GM12878 (cell line): ENCODE measurements at regions not wholly inside any gene's neighbourhood (a gene's known extent, or its start where the extent isn't known, plus 50 kb on each side); places are given as distances from the start of the nearest gene placed in this dataset.

Experiments used
- CHD1 ChIP-seq: IDR thresholded peaks from 2 replicates; pipeline ENCODE4 v1.6.1; 2012; ENCODE audit warnings: low read depth, low read length, improper control_type of control experiment
- CHD2 ChIP-seq: IDR thresholded peaks from 2 replicates; pipeline ENCODE4 v1.6.1; 2011; ENCODE audit warnings: low read depth, low read length, improper control_type of control experiment, borderline replicate concordance
- CREM ChIP-seq: IDR thresholded peaks from 2 replicates; pipeline ENCODE4 v1.6.1; 2014; ENCODE audit warnings: antibody characterized with exemption, low read depth
- EED ChIP-seq: sonication (generic); IDR thresholded peaks from 2 replicates; pipeline ENCODE4 v1.6.1; 2016; ENCODE audit warnings: antibody characterized with exemption, low read depth
- EP300 ChIP-seq, 2 experiments: fragments of 150-350 bp in 1 of 2; IDR thresholded peaks; 2 replicates each; pipeline ENCODE4 v1.6.1; 2011 to 2012; ENCODE audit warnings: low read depth in 2 of 2, low read length in 2 of 2, borderline replicate concordance in 1 of 2, improper control_type of control experiment in 1 of 2, inconsistent platforms in 1 of 2; ENCODE audit not compliant: control insufficient read depth in 1 of 2
- ETV6 ChIP-seq, 2 experiments: fragments of 450-650 bp in 1 of 2; IDR thresholded peaks in 1 of 2; conservative IDR thresholded peaks in 1 of 2; 2 replicates each; pipeline ENCODE4 v1.6.1; 2014; ENCODE audit warnings: antibody characterized with exemption in 1 of 2, borderline replicate concordance in 1 of 2, low read depth in 1 of 2, mild to moderate bottlenecking in 1 of 2, moderate library complexity in 1 of 2
- FOXK2 ChIP-seq: fragments of 450-650 bp; IDR thresholded peaks from 2 replicates; pipeline ENCODE4 v1.6.1; 2017; ENCODE audit warnings: mild to moderate bottlenecking, moderate library complexity
- IKZF1 ChIP-seq: fragments of 450-650 bp; conservative IDR thresholded peaks from 2 replicates; pipeline ENCODE4 v1.6.1; 2017; ENCODE audit warnings: antibody characterized with exemption, mild to moderate bottlenecking
- IKZF2 ChIP-seq, 2 experiments: fragments of 450-650 bp; IDR thresholded peaks; 2 replicates each; pipeline ENCODE4 v1.6.1; 2017; ENCODE audit warnings: mild to moderate bottlenecking in 2 of 2, moderate library complexity in 2 of 2
- LARP7 ChIP-seq: fragments of 450-650 bp; IDR thresholded peaks from 2 replicates; pipeline ENCODE4 v1.6.1; 2017; ENCODE audit warnings: mild to moderate bottlenecking
- MEF2B ChIP-seq: fragments of 450-650 bp; IDR thresholded peaks from 2 replicates; pipeline ENCODE4 v1.6.1; 2018; ENCODE audit warnings: mild to moderate bottlenecking, moderate library complexity; ENCODE audit not compliant: partially characterized antibody, poor library complexity, severe bottlenecking
- NFXL1 ChIP-seq: fragments of 450-650 bp; IDR thresholded peaks from 2 replicates; pipeline ENCODE4 v1.6.1; 2017; ENCODE audit warnings: antibody characterized with exemption, mild to moderate bottlenecking, borderline replicate concordance
- PAX5 ChIP-seq: IDR thresholded peaks from 2 replicates; pipeline ENCODE4 v1.6.1; 2011; ENCODE audit warnings: low read depth, low read length, borderline replicate concordance
- POLR2AphosphoS2 ChIP-seq: IDR thresholded peaks from 2 replicates; pipeline ENCODE4 v1.6.1; 2011; ENCODE audit warnings: low read depth, mild to moderate bottlenecking, low read length, improper control_type of control experiment, moderate library complexity
- RAD51 ChIP-seq: fragments of 450-650 bp; IDR thresholded peaks from 2 replicates; pipeline ENCODE4 v1.6.1; 2016; ENCODE audit warnings: moderate library complexity, mild to moderate bottlenecking, inconsistent platforms
- SIN3A ChIP-seq: IDR thresholded peaks from 2 replicates; pipeline ENCODE4 v1.6.1; 2012; ENCODE audit warnings: low read depth, low read length, improper control_type of control experiment
- SPI1 ChIP-seq: IDR thresholded peaks from 2 replicates; pipeline ENCODE4 v1.6.1; 2011; ENCODE audit warnings: low read depth, mild to moderate bottlenecking, low read length, moderate library complexity, borderline replicate concordance; ENCODE audit not compliant: insufficient read depth
- SREBF2 ChIP-seq: IDR thresholded peaks from 2 replicates; pipeline ENCODE4 v1.6.1; 2012; ENCODE audit warnings: mild to moderate bottlenecking, low read length
- TCF12 ChIP-seq: IDR thresholded peaks from 2 replicates; pipeline ENCODE4 v1.6.1; 2011; ENCODE audit warnings: low read depth, mild to moderate bottlenecking, low read length
- TCF3 ChIP-seq: IDR thresholded peaks from 2 replicates; pipeline ENCODE4 v1.6.1; 2012; ENCODE audit warnings: low read depth, mild to moderate bottlenecking, low read length, borderline replicate concordance; ENCODE audit not compliant: insufficient read depth
- ZBED1 ChIP-seq: IDR thresholded peaks from 2 replicates; pipeline ENCODE4 v1.6.1; 2016; ENCODE audit warnings: borderline replicate concordance
- ZNF274 ChIP-seq: IDR thresholded peaks from one replicate; pipeline ENCODE4 v1.8.0; 2011; ENCODE audit not compliant: insufficient read length, insufficient read depth
- ZNF622 ChIP-seq: fragments of 450-650 bp; IDR thresholded peaks from 2 replicates; pipeline ENCODE4 v1.6.1; 2017; ENCODE audit warnings: mild to moderate bottlenecking, inconsistent platforms
- TF ChIP-seq, protein P1 (sequence below): fragments of 150-350 bp; IDR thresholded peaks from 2 replicates; pipeline ENCODE4 v1.6.1; 2014; ENCODE audit warnings: mild to moderate bottlenecking, low read depth, low read length
- TF ChIP-seq, protein P2 (sequence below): fragments of 450-650 bp; IDR thresholded peaks from 2 replicates; pipeline ENCODE4 v1.6.1; 2017; ENCODE audit warnings: low read depth, mild to moderate bottlenecking, moderate library complexity
- TF ChIP-seq, protein P3 (sequence below): fragments of 450-650 bp; IDR thresholded peaks from 2 replicates; pipeline ENCODE4 v1.6.1; 2017; ENCODE audit warnings: mild to moderate bottlenecking, moderate library complexity

DNA sequence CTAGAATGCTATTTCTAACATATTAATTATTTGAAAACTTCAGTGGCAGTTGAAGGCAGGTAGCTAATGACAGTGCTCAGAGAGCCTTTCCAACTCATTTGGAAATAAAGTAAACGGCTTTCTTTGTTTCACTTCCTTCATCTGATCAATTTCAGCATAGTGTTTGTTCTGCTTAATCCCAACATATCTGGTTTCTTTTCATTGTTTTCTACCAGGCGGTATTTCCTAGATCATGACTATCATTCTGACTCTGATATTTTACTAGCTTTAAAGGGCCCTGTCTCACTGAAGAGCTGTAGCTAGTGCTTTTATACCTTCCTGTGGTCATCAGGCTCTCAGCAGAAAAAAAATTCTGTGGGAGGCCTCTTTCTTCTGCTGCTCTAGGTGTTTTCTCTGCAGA is 178.6 kb downstream of the RBM26 start (continued):
- TF ChIP-seq MEF2B (no peak), TCF12 (no peak), IKZF1 (peak; percentile 60), ZNF622 (no peak), ZBED1 (no peak), LARP7 (no peak), SREBF2 (no peak), ZNF274 (no peak), POLR2AphosphoS2 (no peak), CHD1 (no peak), IKZF2 (IDR thresholded peaks at IDR 0.05) (peak; percentile 56 to 69), CREM (peak; percentile 60), RAD51 (no peak), TCF3 (no peak), FOXK2 (no peak), NFXL1 (no peak), EP300 (IDR thresholded peaks at IDR 0.05; ENCODE audit: borderline replicate concordance in 1 of 2, control insufficient read depth in 1 of 2, low read depth in 2 of 2, low read length in 2 of 2) (peak; percentile 47 to 54; a peak in 1 of 4 replicates), CHD2 (no peak), SPI1 (peak; percentile 82), ETV6 (conservative IDR thresholded peaks at IDR 0.05 in 1 of 2, IDR thresholded peaks at IDR 0.05 in 1 of 2; ENCODE audit: borderline replicate concordance in 1 of 2, low read depth in 1 of 2) (peak in 1 of 2 experiments; percentile 63; a peak in 2 of 4 replicates), PAX5 (peak; percentile 11; the same call in 1 of the 2 replicates), SIN3A (no peak), EED (peak; percentile 25; the same call in 1 of the 2 replicates)
- TF ChIP-seq, protein P1, sequence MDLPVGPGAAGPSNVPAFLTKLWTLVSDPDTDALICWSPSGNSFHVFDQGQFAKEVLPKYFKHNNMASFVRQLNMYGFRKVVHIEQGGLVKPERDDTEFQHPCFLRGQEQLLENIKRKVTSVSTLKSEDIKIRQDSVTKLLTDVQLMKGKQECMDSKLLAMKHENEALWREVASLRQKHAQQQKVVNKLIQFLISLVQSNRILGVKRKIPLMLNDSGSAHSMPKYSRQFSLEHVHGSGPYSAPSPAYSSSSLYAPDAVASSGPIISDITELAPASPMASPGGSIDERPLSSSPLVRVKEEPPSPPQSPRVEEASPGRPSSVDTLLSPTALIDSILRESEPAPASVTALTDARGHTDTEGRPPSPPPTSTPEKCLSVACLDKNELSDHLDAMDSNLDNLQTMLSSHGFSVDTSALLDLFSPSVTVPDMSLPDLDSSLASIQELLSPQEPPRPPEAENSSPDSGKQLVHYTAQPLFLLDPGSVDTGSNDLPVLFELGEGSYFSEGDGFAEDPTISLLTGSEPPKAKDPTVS = no peak
- TF ChIP-seq, protein P2, sequence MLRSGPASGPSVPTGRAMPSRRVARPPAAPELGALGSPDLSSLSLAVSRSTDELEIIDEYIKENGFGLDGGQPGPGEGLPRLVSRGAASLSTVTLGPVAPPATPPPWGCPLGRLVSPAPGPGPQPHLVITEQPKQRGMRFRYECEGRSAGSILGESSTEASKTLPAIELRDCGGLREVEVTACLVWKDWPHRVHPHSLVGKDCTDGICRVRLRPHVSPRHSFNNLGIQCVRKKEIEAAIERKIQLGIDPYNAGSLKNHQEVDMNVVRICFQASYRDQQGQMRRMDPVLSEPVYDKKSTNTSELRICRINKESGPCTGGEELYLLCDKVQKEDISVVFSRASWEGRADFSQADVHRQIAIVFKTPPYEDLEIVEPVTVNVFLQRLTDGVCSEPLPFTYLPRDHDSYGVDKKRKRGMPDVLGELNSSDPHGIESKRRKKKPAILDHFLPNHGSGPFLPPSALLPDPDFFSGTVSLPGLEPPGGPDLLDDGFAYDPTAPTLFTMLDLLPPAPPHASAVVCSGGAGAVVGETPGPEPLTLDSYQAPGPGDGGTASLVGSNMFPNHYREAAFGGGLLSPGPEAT = 0 out of 2 replicates have a peak, but pooled peaks have one; percentile 20
- TF ChIP-seq, protein P3, sequence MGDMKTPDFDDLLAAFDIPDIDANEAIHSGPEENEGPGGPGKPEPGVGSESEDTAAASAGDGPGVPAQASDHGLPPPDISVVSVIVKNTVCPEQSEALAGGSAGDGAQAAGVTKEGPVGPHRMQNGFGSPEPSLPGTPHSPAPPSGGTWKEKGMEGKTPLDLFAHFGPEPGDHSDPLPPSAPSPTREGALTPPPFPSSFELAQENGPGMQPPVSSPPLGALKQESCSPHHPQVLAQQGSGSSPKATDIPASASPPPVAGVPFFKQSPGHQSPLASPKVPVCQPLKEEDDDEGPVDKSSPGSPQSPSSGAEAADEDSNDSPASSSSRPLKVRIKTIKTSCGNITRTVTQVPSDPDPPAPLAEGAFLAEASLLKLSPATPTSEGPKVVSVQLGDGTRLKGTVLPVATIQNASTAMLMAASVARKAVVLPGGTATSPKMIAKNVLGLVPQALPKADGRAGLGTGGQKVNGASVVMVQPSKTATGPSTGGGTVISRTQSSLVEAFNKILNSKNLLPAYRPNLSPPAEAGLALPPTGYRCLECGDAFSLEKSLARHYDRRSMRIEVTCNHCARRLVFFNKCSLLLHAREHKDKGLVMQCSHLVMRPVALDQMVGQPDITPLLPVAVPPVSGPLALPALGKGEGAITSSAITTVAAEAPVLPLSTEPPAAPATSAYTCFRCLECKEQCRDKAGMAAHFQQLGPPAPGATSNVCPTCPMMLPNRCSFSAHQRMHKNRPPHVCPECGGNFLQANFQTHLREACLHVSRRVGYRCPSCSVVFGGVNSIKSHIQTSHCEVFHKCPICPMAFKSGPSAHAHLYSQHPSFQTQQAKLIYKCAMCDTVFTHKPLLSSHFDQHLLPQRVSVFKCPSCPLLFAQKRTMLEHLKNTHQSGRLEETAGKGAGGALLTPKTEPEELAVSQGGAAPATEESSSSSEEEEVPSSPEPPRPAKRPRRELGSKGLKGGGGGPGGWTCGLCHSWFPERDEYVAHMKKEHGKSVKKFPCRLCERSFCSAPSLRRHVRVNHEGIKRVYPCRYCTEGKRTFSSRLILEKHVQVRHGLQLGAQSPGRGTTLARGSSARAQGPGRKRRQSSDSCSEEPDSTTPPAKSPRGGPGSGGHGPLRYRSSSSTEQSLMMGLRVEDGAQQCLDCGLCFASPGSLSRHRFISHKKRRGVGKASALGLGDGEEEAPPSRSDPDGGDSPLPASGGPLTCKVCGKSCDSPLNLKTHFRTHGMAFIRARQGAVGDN = no peak
